Stimulated activated memory B cell treated with anti-CD40 and anti-IgM and Interleukin-4, amounts not matched to agents 10 μg/mL and 1 μg/mL and 100 μg/mL, for 72 hours (primary cell): ENCODE measurements at regions not wholly inside any gene's neighbourhood (a gene's known extent, or its start where the extent isn't known, plus 50 kb on each side); places are given as distances from the start of the nearest gene placed in this dataset.
"Not testable (repeated sequence)": the region's sequence is repeated elsewhere in the genome, so short reads cannot be mapped to it uniquely, and the experiment has no call there.

ENCODE experiments used
- ATAC-seq: fragments of 150-1000 bp; cut with Tn5 transposase; 2 replicates; pipeline ENCODE4 v1.10.0; 2021
- H3K27ac Mint-ChIP-seq: one replicate; pipeline ENCODE4 v1.8.0; 2022; ENCODE audit warnings: mild to moderate bottlenecking, mixed read lengths
- H3K27me3 Mint-ChIP-seq: one replicate; pipeline ENCODE4 v1.8.0; 2022; ENCODE audit warnings: mixed read lengths
- H3K36me3 Mint-ChIP-seq: one replicate; pipeline ENCODE4 v1.8.0; 2022; ENCODE audit warnings: mixed read lengths
- H3K4me1 Mint-ChIP-seq: one replicate; pipeline ENCODE4 v1.8.0; 2022; ENCODE audit warnings: mixed read lengths
- H3K4me3 Mint-ChIP-seq: one replicate; pipeline ENCODE4 v1.8.0; 2022; ENCODE audit warnings: mild to moderate bottlenecking, moderate library complexity, mixed read lengths
- H3K9me3 Mint-ChIP-seq: one replicate; pipeline ENCODE4 v1.8.0; 2022; ENCODE audit warnings: mixed read lengths

DNA sequence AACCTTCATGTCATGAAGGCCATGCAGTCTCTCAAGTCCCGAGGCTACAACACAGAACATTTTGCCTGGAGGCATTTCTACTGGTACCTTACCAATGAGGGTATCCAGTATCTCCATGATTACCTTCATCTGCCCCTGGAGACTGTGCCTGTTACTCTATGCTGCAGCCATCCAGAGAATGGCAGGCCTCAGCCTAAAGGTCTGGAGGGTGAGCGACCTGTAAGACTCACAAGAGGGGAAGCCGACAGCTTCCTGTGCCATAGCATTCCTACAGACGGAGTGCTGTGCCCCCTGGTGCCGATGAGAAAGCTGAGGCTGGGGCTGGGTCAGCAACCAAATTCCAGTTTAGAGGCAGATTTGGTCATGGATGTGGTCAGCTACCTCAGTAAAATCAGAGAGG, 51.3 kb upstream of the CADPS start:
- Mint-ChIP-seq H3K9me3 (peaks cover 6% of the 10 kb centered on the region), H3K27ac (no peak overlapping the region), H3K27me3 (no peaks in the 10 kb centered on the region), H3K36me3 (no peaks in the 10 kb centered on the region), H3K4me1 (no peaks in the 10 kb centered on the region), H3K4me3 (no peak overlapping the region)
- ATAC-seq: no peak

GRCh38 chr3:62928256-62928655, 53.0 kb upstream of the CADPS start:
- Mint-ChIP-seq H3K36me3 (no peaks in the 10 kb centered on the region), H3K27me3 (no peaks in the 10 kb centered on the region), H3K4me1 (no peaks in the 10 kb centered on the region), H3K4me3 (no peak overlapping the region), H3K9me3 (peaks cover 6% of the 10 kb centered on the region), H3K27ac (no peak overlapping the region)
- ATAC-seq: no peak

GRCh38 chr3:62929771-62930170, 54.6 kb upstream of the CADPS start:
- no peak for ATAC-seq
- peaks cover 3% of the 10 kb centered on the region for H3K9me3 Mint-ChIP-seq

DNA sequence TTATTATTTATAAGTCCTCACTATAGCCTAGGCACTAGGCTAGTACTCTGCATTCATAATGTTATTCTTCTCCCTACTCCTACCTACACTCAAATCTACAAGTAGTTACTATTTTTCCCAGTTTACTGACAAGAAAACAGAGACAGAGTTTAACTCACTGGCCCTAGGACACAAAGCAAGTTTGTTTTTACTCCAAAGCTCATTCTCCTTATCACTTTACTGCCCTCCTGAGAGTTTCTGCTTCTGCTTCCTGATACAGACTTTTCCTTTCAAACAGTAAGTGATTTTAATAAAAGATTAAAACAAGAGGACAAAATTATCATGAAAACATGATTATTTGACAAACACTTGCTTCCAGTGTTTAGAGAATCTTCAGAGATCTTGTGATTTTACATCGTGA, 60.6 kb upstream of the CADPS start:
- Mint-ChIP-seq H3K27me3 (no peaks in the 10 kb centered on the region), H3K27ac (no peak overlapping the region), H3K36me3 (no peaks in the 10 kb centered on the region), H3K4me3 (no peak overlapping the region), H3K4me1 (no peaks in the 10 kb centered on the region), H3K9me3 (peaks cover 3% of the 10 kb centered on the region)
- ATAC-seq: no peak

More at GRCh38 chr3:62929771-62930170, 54.6 kb upstream of the CADPS start:
- Mint-ChIP-seq H3K4me3 (no peak overlapping the region), H3K36me3 (no peaks in the 10 kb centered on the region), H3K27me3 (no peaks in the 10 kb centered on the region), H3K4me1 (no peaks in the 10 kb centered on the region), H3K27ac (no peak overlapping the region)

- Mint-ChIP-seq H3K36me3 (no peaks in the 10 kb centered on the region), H3K4me1 (no peaks in the 10 kb centered on the region), H3K4me3 (no peak overlapping the region), H3K27ac (no peak overlapping the region), H3K27me3 (no peaks in the 10 kb centered on the region), H3K9me3 (peaks cover 3% of the 10 kb centered on the region)
- no peak for ATAC-seq
Observed at GRCh38 chr3:62936626-62937254, 61.5 kb upstream of the CADPS start.

GRCh38 chr3:62938583-62938982, 63.4 kb upstream of the CADPS start:
- H3K36me3 Mint-ChIP-seq: no peaks in the 10 kb centered on the region
- H3K9me3 Mint-ChIP-seq: peaks cover 3% of the 10 kb centered on the region
- ATAC-seq: no peak
- H3K27ac Mint-ChIP-seq: no peak overlapping the region
- no peaks in the 10 kb centered on the region for H3K4me1 Mint-ChIP-seq
- H3K27me3 Mint-ChIP-seq: no peaks in the 10 kb centered on the region
- no peak overlapping the region for H3K4me3 Mint-ChIP-seq

- no peak for ATAC-seq
- Mint-ChIP-seq H3K27me3 (no peaks in the 10 kb centered on the region), H3K4me3 (no peak overlapping the region), H3K36me3 (no peaks in the 10 kb centered on the region), H3K9me3 (peaks cover 3% of the 10 kb centered on the region), H3K4me1 (no peaks in the 10 kb centered on the region), H3K27ac (no peak overlapping the region)
Observed at GRCh38 chr3:62939707-62940106, 64.5 kb upstream of the CADPS start.

GRCh38 chr3:62940771-62941563, 65.8 kb upstream of the CADPS start:
- Mint-ChIP-seq H3K4me1 (no peaks in the 10 kb centered on the region), H3K4me3 (no peak overlapping the region), H3K9me3 (peaks cover 3% of the 10 kb centered on the region), H3K36me3 (no peaks in the 10 kb centered on the region), H3K27ac (no peak overlapping the region), H3K27me3 (no peaks in the 10 kb centered on the region)
- no peak for ATAC-seq

DNA sequence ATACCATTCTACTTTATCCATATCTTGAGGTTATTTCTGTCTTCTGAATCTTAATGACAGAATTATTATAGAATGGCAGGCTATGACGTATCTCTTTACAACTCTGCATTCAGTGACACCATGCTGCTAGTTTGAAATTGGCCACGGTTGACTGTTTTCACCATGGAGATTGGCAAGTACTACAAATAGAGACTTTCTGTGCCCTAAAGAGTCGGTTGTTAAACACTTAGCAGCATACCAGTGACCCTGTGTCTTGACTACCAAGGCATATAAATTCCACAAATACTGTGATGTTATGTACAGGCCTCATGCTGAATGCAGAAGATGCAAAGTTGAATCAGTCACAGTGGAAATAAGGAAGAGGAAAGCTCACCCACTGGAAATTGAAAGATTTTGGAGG, 67.0 kb upstream of the CADPS start:
- H3K27me3 Mint-ChIP-seq: no peaks in the 10 kb centered on the region
- peaks cover 3% of the 10 kb centered on the region for H3K9me3 Mint-ChIP-seq
- no peaks in the 10 kb centered on the region for H3K4me1 Mint-ChIP-seq
- no peaks in the 10 kb centered on the region for H3K36me3 Mint-ChIP-seq
- H3K27ac Mint-ChIP-seq: no peak overlapping the region
- no peak for ATAC-seq
- no peak overlapping the region for H3K4me3 Mint-ChIP-seq

GRCh38 chr3:62942764-62943163, 67.5 kb upstream of the CADPS start:
- Mint-ChIP-seq H3K27ac (no peak overlapping the region), H3K9me3 (peaks cover 3% of the 10 kb centered on the region), H3K4me1 (no peaks in the 10 kb centered on the region), H3K27me3 (no peaks in the 10 kb centered on the region), H3K4me3 (no peak overlapping the region), H3K36me3 (no peaks in the 10 kb centered on the region)
- ATAC-seq: no peak

GRCh38 chr3:62948921-62949320, 73.7 kb upstream of the CADPS start:
- no peak overlapping the region for H3K4me3 Mint-ChIP-seq
- no peak for ATAC-seq
- H3K27ac Mint-ChIP-seq: no peak overlapping the region
- no peaks in the 10 kb centered on the region for H3K9me3 Mint-ChIP-seq
- H3K36me3 Mint-ChIP-seq: no peaks in the 10 kb centered on the region
- no peaks in the 10 kb centered on the region for H3K4me1 Mint-ChIP-seq
- H3K27me3 Mint-ChIP-seq: no peaks in the 10 kb centered on the region

DNA sequence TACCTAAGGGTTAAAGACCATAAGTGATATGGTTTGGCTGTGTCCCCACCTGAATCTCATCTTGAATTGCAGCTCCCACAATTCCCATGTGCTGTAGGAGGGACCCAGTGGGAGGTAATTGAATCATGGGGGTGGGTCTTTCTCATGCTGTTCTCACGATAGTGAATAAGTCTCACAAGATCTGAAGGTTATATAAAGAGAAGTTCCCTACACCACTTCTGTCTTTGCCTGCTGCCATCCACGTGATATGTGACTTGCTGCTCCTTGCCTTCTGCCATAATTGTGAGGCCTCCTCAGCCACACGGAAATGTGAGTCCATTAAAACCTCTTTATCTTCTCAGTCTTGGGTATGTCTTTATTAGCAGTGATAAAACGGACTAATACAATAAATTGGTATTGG, 75.0 kb upstream of the CADPS start:
- no peak for ATAC-seq
- no peaks in the 10 kb centered on the region for H3K4me1 Mint-ChIP-seq
- H3K27ac Mint-ChIP-seq: no peak overlapping the region
- no peaks in the 10 kb centered on the region for H3K27me3 Mint-ChIP-seq
- H3K9me3 Mint-ChIP-seq: no peaks in the 10 kb centered on the region
- H3K4me3 Mint-ChIP-seq: no peak overlapping the region
- no peaks in the 10 kb centered on the region for H3K36me3 Mint-ChIP-seq

DNA sequence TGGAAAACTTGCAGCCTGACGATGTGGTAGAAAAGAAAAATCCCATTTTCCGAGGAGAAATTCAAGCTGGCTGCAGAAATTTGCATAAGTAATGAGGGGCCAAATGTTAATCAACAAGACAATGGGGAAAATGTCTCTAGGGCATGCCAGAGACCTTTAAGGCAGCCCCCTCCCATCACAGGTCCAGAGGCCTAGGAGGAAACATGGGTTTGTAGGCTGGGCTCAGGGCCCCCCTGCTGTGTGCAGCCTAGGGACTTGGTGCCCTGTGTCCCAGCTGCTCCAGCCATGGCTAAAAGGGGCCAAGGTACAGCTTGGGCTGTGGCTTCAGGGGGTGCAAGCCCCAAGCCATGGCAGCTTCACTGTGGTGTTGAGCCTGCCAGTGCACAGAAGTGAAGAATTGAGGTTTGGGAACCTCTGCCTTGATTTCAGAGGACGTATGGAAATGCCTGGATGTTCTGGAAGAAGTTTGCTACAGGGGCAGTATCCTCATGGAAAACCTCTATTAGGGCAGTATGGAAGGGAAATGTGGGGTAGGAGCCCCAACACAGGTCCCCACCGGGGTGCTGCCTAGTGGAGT, 75.9 kb upstream of the CADPS start:
- Mint-ChIP-seq H3K27me3 (no peaks in the 10 kb centered on the region), H3K27ac (no peak overlapping the region), H3K36me3 (no peaks in the 10 kb centered on the region), H3K4me3 (no peak overlapping the region), H3K9me3 (no peaks in the 10 kb centered on the region), H3K4me1 (no peaks in the 10 kb centered on the region)
- ATAC-seq: no peak

GRCh38 chr3:62951880-62952279, 76.7 kb upstream of the CADPS start:
- ATAC-seq, H3K4me1 Mint-ChIP-seq, H3K27me3 Mint-ChIP-seq, H3K9me3 Mint-ChIP-seq, H3K4me3 Mint-ChIP-seq, H3K36me3 Mint-ChIP-seq, H3K27ac Mint-ChIP-seq: not testable (repeated sequence)

DNA sequence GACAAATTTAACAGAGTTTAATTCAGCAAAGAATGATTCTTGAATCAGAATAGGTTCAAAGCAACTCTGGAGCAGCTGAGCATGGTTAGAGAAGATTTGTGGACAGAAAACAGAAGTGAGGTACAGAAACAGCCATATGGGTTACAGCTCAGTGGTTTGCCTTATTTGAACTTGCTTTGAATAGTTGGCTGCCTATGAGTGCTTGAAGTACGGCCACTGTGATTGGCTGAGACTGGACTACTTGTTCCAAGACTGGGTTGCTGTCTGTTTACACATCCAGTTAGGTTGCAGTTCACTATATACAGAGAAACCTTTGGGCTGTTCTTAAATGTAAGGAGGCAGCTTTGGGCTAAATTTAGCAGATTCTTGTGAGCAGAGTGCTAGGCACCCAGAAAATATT, 79.4 kb upstream of the CADPS start:
- Mint-ChIP-seq H3K4me1 (no peaks in the 10 kb centered on the region), H3K27ac (no peak overlapping the region), H3K4me3 (no peak overlapping the region), H3K9me3 (no peaks in the 10 kb centered on the region), H3K36me3 (no peaks in the 10 kb centered on the region), H3K27me3 (no peaks in the 10 kb centered on the region)
- no peak for ATAC-seq

DNA sequence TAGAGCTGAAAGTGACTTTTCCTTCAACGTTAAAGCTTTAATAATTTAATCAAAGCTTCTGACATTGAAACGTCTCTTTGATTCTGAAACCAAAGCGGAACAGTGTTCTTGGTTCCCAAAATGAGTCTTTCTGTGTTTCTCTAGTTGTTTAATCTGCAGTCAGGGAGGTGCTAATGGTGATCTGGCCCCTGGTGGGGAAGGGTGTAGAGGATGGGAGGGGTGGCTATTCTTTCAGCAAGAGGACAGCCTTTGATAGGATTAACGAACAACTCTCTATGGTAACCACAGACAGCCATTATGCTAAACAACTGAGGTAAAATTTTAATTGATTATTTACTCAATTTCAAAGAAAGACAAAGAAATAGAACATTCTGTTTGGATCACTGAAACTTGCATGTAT, 79.9 kb upstream of the CADPS start:
- no peaks in the 10 kb centered on the region for H3K9me3 Mint-ChIP-seq
- no peaks in the 10 kb centered on the region for H3K36me3 Mint-ChIP-seq
- ATAC-seq: no peak
- H3K4me3 Mint-ChIP-seq: no peak overlapping the region
- H3K27ac Mint-ChIP-seq: no peak overlapping the region
- no peaks in the 10 kb centered on the region for H3K4me1 Mint-ChIP-seq
- H3K27me3 Mint-ChIP-seq: no peaks in the 10 kb centered on the region
